NCI-H2029 treated with DMSO at 0.1 percent for 48 hours (cell line): ENCODE measurements at regions not wholly inside any gene's neighbourhood (a gene's known extent, or its start where the extent isn't known, plus 50 kb on each side); places are given as distances from the start of the nearest gene placed in this dataset.
"Not testable (repeated sequence)": the region's sequence is repeated elsewhere in the genome, so short reads cannot be mapped to it uniquely, and the experiment has no call there.

Source experiments
- DNase-seq: peaks from one replicate; lab custom pipeline; 2025; lab: John Stamatoyannopoulos, UW

- DNase-seq, result no peak
These were observed 218.4 kb downstream of the MREG start for GRCh38 chr2:215794829-215795546.

GRCh38 chr2:215793747-215794595 is 219.4 kb downstream of the MREG start:
- DNase-seq, result no peak

GRCh38 chr2:215791481-215791937 is 221.8 kb downstream of the MREG start:
- DNase-seq, result no peak

- no peak for DNase-seq
These were observed 222.6 kb downstream of the MREG start for GRCh38 chr2:215790523-215791421.

- DNase-seq, result no peak
These were observed 225.7 kb downstream of the MREG start for GRCh38 chr2:215787565-215788178.

GRCh38 chr2:215787025-215787424 is 226.3 kb downstream of the MREG start:
- DNase-seq, result no peak

GRCh38 chr2:215784371-215784783 is 229.0 kb downstream of the MREG start:
- DNase-seq, result no peak

- DNase-seq, result not testable (repeated sequence)
These were observed 229.7 kb downstream of the MREG start for GRCh38 chr2:215783640-215784039.

- no peak for DNase-seq
These were observed 230.4 kb downstream of the MREG start for GRCh38 chr2:215782965-215783364.

GRCh38 chr2:215782295-215782694 is 231.1 kb downstream of the MREG start:
- no peak for DNase-seq

- no peak for DNase-seq
These were observed 232.3 kb downstream of the MREG start for GRCh38 chr2:215780907-215781685.

- no peak for DNase-seq
These were observed 233.0 kb downstream of the MREG start for GRCh38 chr2:215780313-215780712.

GRCh38 chr2:215779912-215780311 is 233.4 kb downstream of the MREG start:
- DNase-seq, result no peak

- DNase-seq, result no peak
These were observed 235.8 kb downstream of the MREG start for GRCh38 chr2:215777465-215778044.

GRCh38 chr2:215775106-215775505 is 238.2 kb downstream of the MREG start:
- DNase-seq, result no peak

- no peak for DNase-seq
These were observed 239.6 kb downstream of the MREG start for GRCh38 chr2:215773728-215774127.

- DNase-seq, result no peak
These were observed 240.5 kb downstream of the MREG start for GRCh38 chr2:215772634-215773563.

GRCh38 chr2:215772003-215772402 is 241.3 kb downstream of the MREG start:
- no peak for DNase-seq

- no peak for DNase-seq
These were observed 242.1 kb downstream of the MREG start for GRCh38 chr2:215771241-215771640.
